GM12878 (cell line): ENCODE measurements at regions not wholly inside any gene's neighbourhood (a gene's known extent, or its start where the extent isn't known, plus 50 kb on each side); places are given as distances from the start of the nearest gene placed in this dataset.

Experiments
- CTCF ChIP-seq, 3 experiments: IDR thresholded peaks in 2 of 3; conservative IDR thresholded peaks in 1 of 3; 2 replicates each; pipeline ENCODE4 v1.5.1; 2011; ENCODE audit warnings: low read depth in 3 of 3, low read length in 3 of 3, mild to moderate bottlenecking in 3 of 3, control low read depth in 2 of 3, moderate library complexity in 2 of 3, inconsistent platforms in 1 of 3, mixed read lengths in 1 of 3; ENCODE audit not compliant: control insufficient read depth in 2 of 3, insufficient read depth in 1 of 3; ENCODE audit errors: extremely low read depth in 1 of 3
- EZH2 ChIP-seq: IDR thresholded peaks from 2 replicates; pipeline ENCODE4 v1.6.1; 2012; ENCODE audit warnings: low read depth, mild to moderate bottlenecking, control low read depth, inconsistent platforms, low read length, borderline replicate concordance; ENCODE audit not compliant: control insufficient read depth
- FOXM1 ChIP-seq: IDR thresholded peaks from 2 replicates; pipeline ENCODE4 v1.6.1; 2012; ENCODE audit warnings: low read depth, mild to moderate bottlenecking, inconsistent platforms, low read length, moderate library complexity
- HDAC2 ChIP-seq: fragments of 200-600 bp; sonication (generic); IDR thresholded peaks from 2 replicates; pipeline ENCODE4 v1.6.1; 2017
- MEF2A ChIP-seq: IDR thresholded peaks from 2 replicates; pipeline ENCODE4 v1.6.1; 2011; ENCODE audit warnings: low read depth, mild to moderate bottlenecking, low read length, moderate library complexity; ENCODE audit not compliant: insufficient read depth
- MTA2 ChIP-seq: fragments of 450-650 bp; IDR thresholded peaks from 2 replicates; pipeline ENCODE4 v1.6.1; 2016; ENCODE audit warnings: low read depth, mild to moderate bottlenecking, moderate library complexity
- POLR2AphosphoS5 ChIP-seq: IDR thresholded peaks from 2 replicates; pipeline ENCODE4 v1.6.1; 2011; ENCODE audit warnings: mild to moderate bottlenecking, low read length, inconsistent platforms
- RAD21 ChIP-seq: IDR thresholded peaks from 2 replicates; pipeline ENCODE4 v1.6.1; 2011; ENCODE audit warnings: mild to moderate bottlenecking, low read depth, low read length, moderate library complexity; ENCODE audit not compliant: insufficient read depth
- TCF7 ChIP-seq: IDR thresholded peaks from 2 replicates; pipeline ENCODE4 v1.6.1; 2014; ENCODE audit warnings: antibody characterized with exemption, borderline replicate concordance
- ZBTB33 ChIP-seq: fragments of 450-650 bp; IDR thresholded peaks from 2 replicates; pipeline ENCODE4 v1.6.1; 2017; ENCODE audit warnings: mild to moderate bottlenecking

- TF ChIP-seq FOXM1 (no peak), MEF2A (no peak), HDAC2 (no peak), EZH2 (no peak), CTCF (IDR thresholded peaks at IDR 0.05 in 2 of 3, conservative IDR thresholded peaks at IDR 0.05 in 1 of 3; ENCODE audit: control insufficient read depth in 2 of 3, extremely low read depth in 1 of 3, insufficient read depth in 1 of 3, low read depth in 3 of 3, low read length in 3 of 3) (no peak), RAD21 (no peak), ZBTB33 (no peak), MTA2 (no peak), POLR2AphosphoS5 (no peak), TCF7 (no peak)
Observed at GRCh38 chr15:96262097-96262496, 68.4 kb upstream of the NR2F2 start.
